NCI-H446 (cell line): ENCODE measurements at regions not wholly inside any gene's neighbourhood (a gene's known extent, or its start where the extent isn't known, plus 50 kb on each side); places are given as distances from the start of the nearest gene placed in this dataset.
A peak's percentile ranks its signal among the peaks of the same experiment; 100 is the strongest.

Experiments used
- DNase-seq, 2 experiments: peaks; one replicate each; lab custom pipeline; 2025; lab: John Stamatoyannopoulos, UW

GRCh38 chr3:152957491-152957890 is 122.6 kb downstream of the P2RY1 start:
- no peak for DNase-seq

GRCh38 chr3:152959307-152959706 is 124.4 kb downstream of the P2RY1 start:
- no peak for DNase-seq

- no peak for DNase-seq
Measured at GRCh38 chr3:152960684-152961083, 125.8 kb downstream of the P2RY1 start.

- DNase-seq = no peak
Measured at GRCh38 chr3:152961323-152961722, 126.4 kb downstream of the P2RY1 start.

- DNase-seq = no peak
Measured at GRCh38 chr3:152964911-152965609, 130.1 kb downstream of the P2RY1 start.

GRCh38 chr3:152968388-152969024 is 133.6 kb downstream of the P2RY1 start:
- DNase-seq = no peak

- no peak for DNase-seq
Measured at GRCh38 chr3:152969557-152970300, 134.8 kb downstream of the P2RY1 start.

GRCh38 chr3:152970851-152971250 is 135.9 kb downstream of the P2RY1 start:
- no peak for DNase-seq

- DNase-seq = no peak
Measured at GRCh38 chr3:152971880-152972279, 136.9 kb downstream of the P2RY1 start.

GRCh38 chr3:152973575-152973974 is 138.6 kb downstream of the P2RY1 start:
- no peak for DNase-seq

GRCh38 chr3:152976239-152976638 is 141.3 kb downstream of the P2RY1 start:
- no peak for DNase-seq

- DNase-seq = no peak
Measured at GRCh38 chr3:152977366-152977765, 142.4 kb downstream of the P2RY1 start.

- DNase-seq = no peak
Measured at GRCh38 chr3:152978152-152978551, 143.2 kb downstream of the P2RY1 start.

GRCh38 chr3:152997526-152997925 is 162.6 kb downstream of the P2RY1 start:
- no peak for DNase-seq

GRCh38 chr3:152998591-152998990 is 163.4 kb upstream of the RAP2B start:
- no peak for DNase-seq

- no peak for DNase-seq
Measured at GRCh38 chr3:153000325-153000724, 161.7 kb upstream of the RAP2B start.

GRCh38 chr3:153001210-153002078 is 160.6 kb upstream of the RAP2B start:
- DNase-seq = no peak

GRCh38 chr3:153003441-153003840 is 158.6 kb upstream of the RAP2B start:
- no peak for DNase-seq

GRCh38 chr3:153003862-153004261 is 158.2 kb upstream of the RAP2B start:
- no peak for DNase-seq

- no peak for DNase-seq
Measured at GRCh38 chr3:153008226-153008625, 153.8 kb upstream of the RAP2B start.

GRCh38 chr3:153023896-153024295 is 138.1 kb upstream of the RAP2B start:
- no peak for DNase-seq

GRCh38 chr3:153026026-153026425 is 136.0 kb upstream of the RAP2B start:
- peak in 1 of 2 experiments; percentile 33 for DNase-seq
